Ishikawa (cell line): ENCODE measurements at regions not wholly inside any gene's neighbourhood (a gene's known extent, or its start where the extent isn't known, plus 50 kb on each side); places are given as distances from the start of the nearest gene placed in this dataset.

Experiments used
- CEBPB ChIP-seq: IDR thresholded peaks from 2 replicates; pipeline ENCODE4 v1.6.1; 2012
- CREB1 ChIP-seq: IDR thresholded peaks from 2 replicates; pipeline ENCODE4 v1.6.1; 2012; ENCODE audit warnings: low read depth
- EGR1 ChIP-seq: IDR thresholded peaks from 2 replicates; pipeline ENCODE4 v1.6.1; 2012
- EP300 ChIP-seq: IDR thresholded peaks from 2 replicates; pipeline ENCODE4 v1.6.1; 2012; ENCODE audit warnings: borderline replicate concordance
- FOXM1 ChIP-seq: IDR thresholded peaks from 2 replicates; pipeline ENCODE4 v1.6.1; 2012; ENCODE audit warnings: low read depth, borderline replicate concordance
- RAD21 ChIP-seq: IDR thresholded peaks from 2 replicates; pipeline ENCODE4 v1.6.1; 2012; ENCODE audit warnings: low read depth
- TAF1 ChIP-seq: IDR thresholded peaks from 2 replicates; pipeline ENCODE4 v1.6.1; 2012; ENCODE audit warnings: low read depth, mild to moderate bottlenecking
- TCF12 ChIP-seq: IDR thresholded peaks from 2 replicates; pipeline ENCODE4 v1.6.1; 2012; ENCODE audit warnings: low read depth
- TEAD4 ChIP-seq: IDR thresholded peaks from 2 replicates; pipeline ENCODE4 v1.6.1; 2012
- USF1 ChIP-seq: IDR thresholded peaks from 2 replicates; pipeline ENCODE4 v1.6.1; 2012
- YY1 ChIP-seq: IDR thresholded peaks from 2 replicates; pipeline ENCODE4 v1.6.1; 2012; ENCODE audit warnings: low read depth
- TF ChIP-seq, protein P1 (sequence below): IDR thresholded peaks from 2 replicates; pipeline ENCODE4 v1.6.1; 2012
- TF ChIP-seq, protein P2 (sequence below): IDR thresholded peaks from 2 replicates; pipeline ENCODE4 v1.6.1; 2012; ENCODE audit warnings: low read depth, mild to moderate bottlenecking

DNA sequence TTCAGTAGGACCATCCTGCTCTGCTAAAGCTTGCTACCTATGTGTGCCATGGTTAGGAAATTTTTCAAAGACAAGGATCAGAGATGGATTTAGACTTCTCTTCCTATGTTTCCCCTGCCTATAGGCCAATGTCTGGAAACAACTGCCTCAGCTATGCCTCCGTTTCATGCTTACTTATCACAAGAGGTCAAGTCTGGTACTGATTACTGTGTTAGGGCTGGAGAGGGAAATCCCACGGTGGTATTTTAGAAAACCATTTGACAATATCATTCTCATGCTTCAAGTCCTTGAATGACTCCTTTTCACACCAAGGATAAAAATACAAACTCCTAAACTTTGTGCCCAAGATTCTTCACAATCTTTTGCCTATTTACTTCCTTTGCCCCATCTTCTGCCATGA, 484.3 kb downstream of the DHX35 start:
- TF ChIP-seq CREB1, result no peak
- TF ChIP-seq RAD21, result no peak
- no peak for TF ChIP-seq YY1
- no peak for TF ChIP-seq TAF1
- TF ChIP-seq, protein P1, sequence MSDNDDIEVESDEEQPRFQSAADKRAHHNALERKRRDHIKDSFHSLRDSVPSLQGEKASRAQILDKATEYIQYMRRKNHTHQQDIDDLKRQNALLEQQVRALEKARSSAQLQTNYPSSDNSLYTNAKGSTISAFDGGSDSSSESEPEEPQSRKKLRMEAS, result no peak
- TF ChIP-seq EP300, result no peak
- no peak for TF ChIP-seq TCF12
- no peak for TF ChIP-seq CEBPB
- no peak for TF ChIP-seq EGR1
- no peak for TF ChIP-seq FOXM1
- no peak for TF ChIP-seq TEAD4
- TF ChIP-seq, protein P2, sequence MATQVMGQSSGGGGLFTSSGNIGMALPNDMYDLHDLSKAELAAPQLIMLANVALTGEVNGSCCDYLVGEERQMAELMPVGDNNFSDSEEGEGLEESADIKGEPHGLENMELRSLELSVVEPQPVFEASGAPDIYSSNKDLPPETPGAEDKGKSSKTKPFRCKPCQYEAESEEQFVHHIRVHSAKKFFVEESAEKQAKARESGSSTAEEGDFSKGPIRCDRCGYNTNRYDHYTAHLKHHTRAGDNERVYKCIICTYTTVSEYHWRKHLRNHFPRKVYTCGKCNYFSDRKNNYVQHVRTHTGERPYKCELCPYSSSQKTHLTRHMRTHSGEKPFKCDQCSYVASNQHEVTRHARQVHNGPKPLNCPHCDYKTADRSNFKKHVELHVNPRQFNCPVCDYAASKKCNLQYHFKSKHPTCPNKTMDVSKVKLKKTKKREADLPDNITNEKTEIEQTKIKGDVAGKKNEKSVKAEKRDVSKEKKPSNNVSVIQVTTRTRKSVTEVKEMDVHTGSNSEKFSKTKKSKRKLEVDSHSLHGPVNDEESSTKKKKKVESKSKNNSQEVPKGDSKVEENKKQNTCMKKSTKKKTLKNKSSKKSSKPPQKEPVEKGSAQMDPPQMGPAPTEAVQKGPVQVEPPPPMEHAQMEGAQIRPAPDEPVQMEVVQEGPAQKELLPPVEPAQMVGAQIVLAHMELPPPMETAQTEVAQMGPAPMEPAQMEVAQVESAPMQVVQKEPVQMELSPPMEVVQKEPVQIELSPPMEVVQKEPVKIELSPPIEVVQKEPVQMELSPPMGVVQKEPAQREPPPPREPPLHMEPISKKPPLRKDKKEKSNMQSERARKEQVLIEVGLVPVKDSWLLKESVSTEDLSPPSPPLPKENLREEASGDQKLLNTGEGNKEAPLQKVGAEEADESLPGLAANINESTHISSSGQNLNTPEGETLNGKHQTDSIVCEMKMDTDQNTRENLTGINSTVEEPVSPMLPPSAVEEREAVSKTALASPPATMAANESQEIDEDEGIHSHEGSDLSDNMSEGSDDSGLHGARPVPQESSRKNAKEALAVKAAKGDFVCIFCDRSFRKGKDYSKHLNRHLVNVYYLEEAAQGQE, result no peak
- no peak for TF ChIP-seq USF1
